ENCODE measurements at regions not wholly inside any gene's neighbourhood (a gene's known extent, or its start where the extent isn't known, plus 50 kb on each side); places are given as distances from the start of the nearest gene placed in this dataset.
"Not testable (repeated sequence)": the region's sequence is repeated elsewhere in the genome, so short reads cannot be mapped to it uniquely, and the experiment has no call there.

DNA sequence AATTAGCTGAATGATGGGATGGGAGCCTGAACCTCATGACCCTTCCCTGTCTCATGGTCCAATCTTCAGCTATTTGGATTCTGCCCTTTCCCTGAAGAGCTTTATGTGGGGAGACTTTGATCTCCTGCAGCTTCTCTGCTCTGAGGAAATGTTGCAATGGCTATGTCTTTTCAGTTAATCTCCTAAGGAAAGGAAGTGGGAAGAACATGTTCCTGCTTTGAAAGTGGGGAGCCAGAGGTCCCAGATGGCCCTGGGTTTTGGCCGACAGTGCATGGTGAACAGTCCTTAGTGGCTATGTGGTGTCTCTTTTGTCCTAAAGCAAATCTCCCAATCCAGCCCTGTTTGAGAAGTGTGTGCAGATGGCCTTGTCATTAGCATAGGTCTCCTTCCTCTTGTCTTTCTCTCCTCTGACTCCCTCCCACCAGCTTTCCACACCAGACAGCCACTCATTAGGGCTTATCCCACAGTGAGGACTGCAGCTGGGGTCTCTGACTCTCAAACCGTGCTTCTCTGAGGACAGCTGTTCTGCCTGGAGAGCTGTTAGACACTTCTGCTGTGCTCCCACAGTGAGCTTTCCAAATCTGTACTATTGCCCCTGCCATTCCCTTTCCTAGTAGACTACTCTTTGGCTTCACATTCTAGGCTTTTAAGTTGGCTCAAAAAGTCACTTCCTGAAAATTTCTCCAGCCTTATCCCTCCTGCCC lies 365.8 kb upstream of the UMPS start:
- Mint-ChIP-seq H3K4me1 (no peaks in the 10 kb centered on the region), H3K27ac (no peak overlapping the region), H3K36me3 (no peaks in the 10 kb centered on the region), H3K9me3 (no peaks in the 10 kb centered on the region), H3K4me3 (no peak overlapping the region)
- ATAC-seq, result no peak
- no peak for DNase-seq (ENCODE audit: low spot score in 2 of 2)

GRCh38 chr3:124366655-124367054 lies 363.6 kb upstream of the UMPS start:
- ATAC-seq; H3K27ac Mint-ChIP-seq; DNase-seq (ENCODE audit: low spot score in 2 of 2): not testable (repeated sequence)

GRCh38 chr3:124372775-124373174 lies 357.5 kb upstream of the UMPS start:
- H3K36me3 Mint-ChIP-seq, result no peaks in the 10 kb centered on the region
- H3K9me3 Mint-ChIP-seq, result no peaks in the 10 kb centered on the region
- ATAC-seq (no peak), DNase-seq (ENCODE audit: low spot score in 2 of 2) (no peak)
- no peak overlapping the region for H3K4me3 Mint-ChIP-seq
- no peak overlapping the region for H3K27ac Mint-ChIP-seq
- no peaks in the 10 kb centered on the region for H3K4me1 Mint-ChIP-seq

More at GRCh38 chr3:124366655-124367054, 363.6 kb upstream of the UMPS start:
- not testable (repeated sequence) for H3K4me1 Mint-ChIP-seq, H3K36me3 Mint-ChIP-seq, H3K4me3 Mint-ChIP-seq, H3K9me3 Mint-ChIP-seq

DNA sequence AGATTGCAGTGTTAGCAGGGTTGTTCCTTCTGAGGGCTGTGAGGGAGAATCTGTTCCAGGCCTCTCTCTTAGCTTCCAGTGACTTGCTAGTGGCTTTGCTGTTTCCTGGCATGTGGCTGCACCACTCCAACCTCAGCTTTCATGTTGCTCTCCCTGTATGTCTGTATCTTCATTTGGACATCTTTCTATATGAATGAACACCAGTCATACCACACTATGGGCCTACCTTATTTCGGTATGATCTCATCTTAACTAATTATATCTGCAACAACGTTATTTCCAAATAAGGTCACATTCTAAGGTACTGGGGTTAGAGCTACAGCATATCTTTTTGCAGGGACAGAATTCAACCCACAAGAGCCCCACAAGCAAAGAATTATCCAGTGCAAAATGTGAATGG lies 356.7 kb upstream of the UMPS start:
- no peaks in the 10 kb centered on the region for H3K4me1 Mint-ChIP-seq
- no peaks in the 10 kb centered on the region for H3K36me3 Mint-ChIP-seq
- H3K4me3 Mint-ChIP-seq, result no peak overlapping the region
- peak; percentile 80 for ATAC-seq
- peaks cover 5% of the 10 kb centered on the region for H3K9me3 Mint-ChIP-seq
- no peak for DNase-seq (ENCODE audit: low spot score in 2 of 2)
- H3K27ac Mint-ChIP-seq, result no peak overlapping the region

DNA sequence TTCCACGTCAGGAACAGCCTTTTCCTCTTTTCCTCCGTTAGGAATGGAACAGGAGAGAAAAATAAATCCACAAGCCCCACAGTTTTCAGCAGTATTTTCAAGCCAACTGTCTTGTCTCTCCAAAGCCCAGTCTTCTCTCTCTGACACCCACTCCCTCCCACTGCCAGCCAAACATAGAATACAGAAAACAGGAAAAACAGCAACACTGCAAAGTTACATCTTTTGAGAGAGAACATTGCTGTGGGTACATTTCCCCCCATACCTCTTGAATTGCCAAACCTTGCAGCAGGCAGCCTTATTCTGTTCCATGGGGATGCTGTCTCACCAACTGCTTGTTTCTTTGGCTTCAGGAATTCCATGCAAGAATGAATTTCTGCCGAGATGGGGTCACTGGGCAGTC lies 355.7 kb upstream of the UMPS start:
- no peak overlapping the region for H3K4me3 Mint-ChIP-seq
- no peaks in the 10 kb centered on the region for H3K36me3 Mint-ChIP-seq
- no peaks in the 10 kb centered on the region for H3K4me1 Mint-ChIP-seq
- H3K9me3 Mint-ChIP-seq, result peaks cover 5% of the 10 kb centered on the region
- no peak for ATAC-seq
- no peak overlapping the region for H3K27ac Mint-ChIP-seq
- DNase-seq (ENCODE audit: low spot score in 2 of 2), result no peak

DNA sequence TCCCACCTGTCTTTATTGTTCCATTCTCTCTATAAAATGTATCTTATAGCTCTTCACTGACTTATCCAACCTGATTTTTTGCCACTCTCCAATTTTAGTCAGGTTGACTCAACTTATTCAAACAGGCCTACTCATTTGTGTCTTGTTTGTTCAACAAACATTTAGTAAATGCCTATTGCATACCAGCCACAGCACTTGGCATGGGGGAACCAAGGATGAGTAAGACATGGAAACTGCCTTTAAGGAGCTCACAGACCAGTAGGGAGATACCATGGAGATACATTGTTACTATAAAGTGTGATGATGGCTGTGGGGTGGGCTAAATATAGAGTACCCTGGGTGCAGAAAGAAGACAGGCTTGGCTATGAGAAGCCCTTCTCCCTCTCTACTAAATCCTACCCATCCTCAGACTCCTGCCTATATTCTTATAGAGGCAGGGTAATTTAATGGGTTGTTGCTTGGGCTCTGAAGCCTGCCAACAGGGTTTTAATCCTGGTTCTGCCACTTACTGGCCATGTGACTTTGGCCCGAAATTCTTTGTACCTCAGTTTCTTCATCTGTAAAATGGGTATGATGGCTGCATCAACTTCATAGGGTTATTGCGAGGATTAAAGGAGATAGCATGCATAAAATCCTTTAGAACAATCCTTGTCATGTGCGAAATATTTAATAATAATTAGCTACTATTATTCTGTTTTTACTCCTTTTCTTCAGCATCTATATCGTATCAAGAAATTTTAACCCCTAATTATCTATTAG lies 348.5 kb upstream of the UMPS start:
- Mint-ChIP-seq H3K36me3 (no peaks in the 10 kb centered on the region), H3K4me1 (no peaks in the 10 kb centered on the region), H3K4me3 (no peak overlapping the region), H3K27ac (no peak overlapping the region), H3K9me3 (peaks cover 5% of the 10 kb centered on the region)
- ATAC-seq (no peak), DNase-seq (ENCODE audit: low spot score in 2 of 2) (no peak)

DNA sequence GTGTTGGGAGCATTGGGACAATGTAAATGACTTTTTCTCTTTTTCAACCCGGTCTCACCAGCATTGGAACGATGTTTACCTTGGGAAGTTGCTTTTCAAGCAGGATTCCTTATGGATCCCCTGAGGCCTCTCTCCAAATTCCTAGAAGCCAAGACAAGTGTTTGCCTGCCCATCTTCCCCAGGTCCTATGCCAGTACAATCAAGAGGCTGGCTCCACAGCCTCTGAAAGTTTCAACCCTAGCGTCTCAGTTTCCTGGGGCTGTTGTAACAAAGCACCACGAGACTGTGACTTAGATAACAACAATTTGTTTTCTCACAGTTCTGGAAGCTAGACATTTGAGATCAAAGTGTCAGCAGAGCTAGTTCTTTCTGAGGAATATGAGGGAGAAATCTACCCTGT lies 347.2 kb upstream of the UMPS start:
- no peak for ATAC-seq
- no peaks in the 10 kb centered on the region for H3K36me3 Mint-ChIP-seq
- DNase-seq (ENCODE audit: low spot score in 2 of 2), result no peak
- no peak overlapping the region for H3K4me3 Mint-ChIP-seq
- no peak overlapping the region for H3K27ac Mint-ChIP-seq
- no peaks in the 10 kb centered on the region for H3K4me1 Mint-ChIP-seq
- peaks cover 3% of the 10 kb centered on the region for H3K9me3 Mint-ChIP-seq

DNA sequence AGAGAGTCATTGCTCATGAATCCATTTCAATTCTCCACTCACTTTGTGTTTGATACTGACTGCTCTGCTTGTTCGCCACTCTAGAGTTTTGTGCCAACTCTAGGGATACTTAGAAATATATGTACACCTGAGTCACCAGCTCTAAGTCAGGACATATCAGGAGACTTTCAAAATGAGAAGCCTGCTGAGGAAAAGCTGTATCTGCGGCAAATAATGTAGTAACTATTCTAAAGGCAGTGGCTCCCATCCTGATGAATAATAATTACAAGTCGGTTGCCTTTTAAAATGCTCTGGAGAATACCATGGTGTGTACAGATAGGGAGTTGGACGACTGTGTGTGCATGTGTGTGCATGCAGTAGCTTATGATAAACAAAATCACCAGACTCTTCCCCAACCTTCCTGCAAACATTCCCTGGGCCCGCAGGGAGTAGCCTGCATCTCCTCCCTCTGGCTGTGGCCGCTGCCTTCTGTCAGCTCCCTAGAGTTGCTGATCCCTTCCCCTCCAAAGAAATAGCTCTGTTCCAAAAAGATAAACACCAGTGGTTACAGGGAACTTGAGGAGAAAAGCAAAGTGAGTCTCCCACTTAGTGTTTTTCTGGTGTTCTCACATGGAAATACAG lies 346.3 kb upstream of the UMPS start:
- no peaks in the 10 kb centered on the region for H3K4me1 Mint-ChIP-seq
- ATAC-seq (no peak), DNase-seq (ENCODE audit: low spot score in 2 of 2) (no peak)
- H3K36me3 Mint-ChIP-seq, result no peaks in the 10 kb centered on the region
- no peak overlapping the region for H3K27ac Mint-ChIP-seq
- H3K4me3 Mint-ChIP-seq, result no peak overlapping the region
- H3K9me3 Mint-ChIP-seq, result no peaks in the 10 kb centered on the region

- Mint-ChIP-seq H3K36me3 (no peaks in the 10 kb centered on the region), H3K27ac (no peak overlapping the region), H3K4me3 (no peak overlapping the region), H3K9me3 (no peaks in the 10 kb centered on the region), H3K4me1 (no peaks in the 10 kb centered on the region)
- DNase-seq (ENCODE audit: low spot score in 2 of 2), result no peak
- no peak for ATAC-seq
Measured at GRCh38 chr3:124384527-124384926, 345.7 kb upstream of the UMPS start.

DNA sequence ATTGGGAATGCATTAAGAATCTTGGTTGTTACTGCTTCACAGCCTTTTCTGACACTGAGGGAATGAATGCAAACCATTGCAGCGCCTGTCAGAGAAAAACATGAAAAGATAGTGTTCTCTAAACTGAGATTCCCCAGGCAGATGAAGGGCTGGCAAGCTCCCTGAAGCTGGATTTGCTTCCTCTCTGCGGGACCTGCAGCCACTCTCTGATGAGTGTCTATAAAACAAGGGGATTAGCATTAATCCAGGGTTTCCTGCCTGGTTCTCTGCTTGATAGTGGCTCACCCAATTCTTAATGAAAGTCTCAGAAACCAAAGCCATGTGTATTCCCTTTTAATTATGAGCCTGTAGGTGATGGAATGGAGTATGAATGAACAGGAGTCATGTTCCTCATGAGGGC lies 344.3 kb upstream of the UMPS start:
- ATAC-seq, result no peak
- Mint-ChIP-seq H3K4me3 (no peak overlapping the region), H3K27ac (no peak overlapping the region), H3K36me3 (no peaks in the 10 kb centered on the region), H3K9me3 (no peaks in the 10 kb centered on the region), H3K4me1 (no peaks in the 10 kb centered on the region)
- no peak for DNase-seq (ENCODE audit: low spot score in 2 of 2)

DNA sequence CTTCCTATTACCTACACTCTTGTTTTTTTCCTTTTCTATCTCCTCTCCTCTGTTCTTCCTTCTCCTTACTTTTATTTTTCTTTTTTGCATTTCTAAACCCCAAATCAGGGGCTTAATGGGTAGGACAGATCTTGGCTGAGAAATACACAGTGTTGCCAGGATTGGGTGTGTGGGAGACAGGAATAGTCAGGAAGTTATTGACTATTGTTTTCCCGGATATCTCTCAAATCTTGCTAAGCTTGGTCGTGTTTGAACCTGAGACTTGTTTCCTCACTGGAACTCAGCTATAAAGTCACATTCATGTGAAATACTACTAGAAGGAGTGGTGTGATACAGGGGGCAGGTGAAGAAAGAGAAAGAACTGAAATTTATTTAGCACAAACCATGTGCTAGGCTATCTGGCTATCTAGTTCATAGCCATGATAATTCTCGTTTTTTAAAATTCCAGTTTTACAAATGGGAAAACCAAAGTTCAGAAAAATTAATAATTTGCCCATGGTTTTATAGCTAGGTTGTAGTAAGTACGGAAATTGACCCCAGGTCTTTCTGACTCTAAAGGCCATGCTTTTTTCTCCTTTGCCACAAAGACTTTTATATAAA lies 343.2 kb upstream of the UMPS start:
- no peaks in the 10 kb centered on the region for H3K36me3 Mint-ChIP-seq
- no peaks in the 10 kb centered on the region for H3K4me1 Mint-ChIP-seq
- H3K4me3 Mint-ChIP-seq, result no peak overlapping the region
- ATAC-seq (no peak), DNase-seq (ENCODE audit: low spot score in 2 of 2) (no peak)
- no peak overlapping the region for H3K27ac Mint-ChIP-seq
- H3K9me3 Mint-ChIP-seq, result no peaks in the 10 kb centered on the region

DNA sequence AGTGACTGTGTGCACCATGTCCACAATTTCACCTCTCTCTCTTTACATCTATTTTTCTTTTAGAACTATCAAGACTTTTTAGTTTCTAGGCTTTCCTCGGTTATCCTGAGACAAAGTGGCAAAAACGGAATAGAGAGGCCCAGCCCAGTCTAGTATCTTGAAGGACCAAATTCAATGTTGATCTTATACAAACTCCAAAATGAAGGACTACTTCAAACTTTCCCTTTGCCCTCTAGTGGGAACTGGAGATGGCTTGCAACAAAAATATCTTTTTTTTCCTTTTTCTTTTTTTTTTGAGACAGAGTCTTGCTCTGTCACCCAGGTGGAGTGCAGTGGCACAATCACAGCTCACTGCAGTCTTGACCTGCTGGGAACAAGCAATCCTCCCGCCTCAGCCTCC lies 338.5 kb upstream of the UMPS start:
- ATAC-seq, result no peak
- Mint-ChIP-seq H3K27ac (no peak overlapping the region), H3K4me3 (no peak overlapping the region), H3K9me3 (no peaks in the 10 kb centered on the region), H3K36me3 (no peaks in the 10 kb centered on the region), H3K4me1 (no peaks in the 10 kb centered on the region)
- DNase-seq (ENCODE audit: low spot score in 2 of 2), result no peak

GRCh38 chr3:124393340-124393739 lies 336.9 kb upstream of the UMPS start:
- H3K4me3 Mint-ChIP-seq, result no peak overlapping the region
- H3K9me3 Mint-ChIP-seq, result no peaks in the 10 kb centered on the region
- H3K36me3 Mint-ChIP-seq, result no peaks in the 10 kb centered on the region
- H3K4me1 Mint-ChIP-seq, result no peaks in the 10 kb centered on the region
- ATAC-seq (no peak), DNase-seq (ENCODE audit: low spot score in 2 of 2) (no peak)
- no peak overlapping the region for H3K27ac Mint-ChIP-seq

GRCh38 chr3:124395162-124395561 lies 335.1 kb upstream of the UMPS start:
- no peaks in the 10 kb centered on the region for H3K4me1 Mint-ChIP-seq
- no peaks in the 10 kb centered on the region for H3K9me3 Mint-ChIP-seq
- ATAC-seq (no peak), DNase-seq (ENCODE audit: low spot score in 2 of 2) (no peak)
- H3K27ac Mint-ChIP-seq, result no peak overlapping the region
- no peak overlapping the region for H3K4me3 Mint-ChIP-seq
- no peaks in the 10 kb centered on the region for H3K36me3 Mint-ChIP-seq

GRCh38 chr3:124395584-124396338 lies 334.5 kb upstream of the UMPS start:
- Mint-ChIP-seq H3K9me3 (no peaks in the 10 kb centered on the region), H3K27ac (no peak overlapping the region), H3K36me3 (no peaks in the 10 kb centered on the region), H3K4me3 (no peak overlapping the region), H3K4me1 (no peaks in the 10 kb centered on the region)
- ATAC-seq (no peak), DNase-seq (ENCODE audit: low spot score in 2 of 2) (no peak)

Measured in stimulated activated effector memory CD8-positive, alpha-beta T cell treated with anti-CD3 and anti-CD28 coated beads, Interleukin-12 subunit alpha, Interleukin-12 subunit beta, amount 100 ng/mL, for 72 hours (primary cell).